CD4-positive, alpha-beta T cell (primary cell): ENCODE measurements at regions not wholly inside any gene's neighbourhood (a gene's known extent, or its start where the extent isn't known, plus 50 kb on each side); places are given as distances from the start of the nearest gene placed in this dataset.

Experiments used
- ATAC-seq: fragments of 200-7000 bp; cut with Tn5 transposase; one replicate; pipeline ENCODE4 v1.10.0; 2022; ENCODE audit warnings: mild to moderate bottlenecking; ENCODE audit not compliant: poor library complexity
- CTCF ChIA-PET: fragments of 350-600 bp; sonication (Branson Sonifier 250); formaldehyde crosslinking; loops from one replicate; lab custom pipeline; 2021; ENCODE audit warnings: antibody characterized with exemption, inconsistent platforms; lab: Charles Lee
- POLR2A ChIA-PET: fragments of 350-600 bp; sonication (Branson Sonifier 250); formaldehyde crosslinking; loops from one replicate; lab custom pipeline; 2021; ENCODE audit warnings: antibody characterized with exemption, inconsistent platforms; lab: Charles Lee
- DNase-seq, 14 experiments: peaks; one replicate each; pipeline ENCODE4 v3.0.0-alpha.2; 2013 to 2020; ENCODE audit warnings: mixed read lengths in 2 of 14
- H3K27ac ChIP-seq, 2 donors: one replicate each; pipeline versions ENCODE4 v1.5.1 to v1.7.0; 2013; ENCODE audit warnings: low read length in 2 of 2, low read depth in 1 of 2, mild to moderate bottlenecking in 1 of 2
- H3K27me3 ChIP-seq, 2 experiments: 1 replicate in 1 of 2; 2 replicates in 1 of 2; pipeline versions ENCODE4 v1.6.1 to v1.7.0; 2013; ENCODE audit warnings: low read length in 2 of 2, control low read depth in 1 of 2, mild to moderate bottlenecking in 1 of 2, moderate library complexity in 1 of 2; ENCODE audit not compliant: insufficient read depth in 2 of 2, control insufficient read depth in 1 of 2
- H3K36me3 ChIP-seq: one replicate; pipeline ENCODE4 v1.6.1; 2013; ENCODE audit warnings: low read length, control low read depth; ENCODE audit not compliant: insufficient read depth
- H3K4me1 ChIP-seq: one replicate; pipeline ENCODE4 v1.6.1; 2013; ENCODE audit warnings: low read length, control low read depth; ENCODE audit not compliant: insufficient read depth
- H3K4me3 ChIP-seq: one replicate; pipeline ENCODE4 v1.5.1; 2013; ENCODE audit warnings: mild to moderate bottlenecking, low read length, moderate library complexity
- H3K9me3 ChIP-seq, 2 experiments: 1 replicate in 1 of 2; 2 replicates in 1 of 2; pipeline versions ENCODE4 v1.6.1 to v1.7.0; 2013; ENCODE audit warnings: low read length in 2 of 2, mild to moderate bottlenecking in 2 of 2, control low read depth in 1 of 2, moderate library complexity in 1 of 2; ENCODE audit not compliant: control insufficient read depth in 1 of 2, insufficient read depth in 1 of 2
- H3K27ac Mint-ChIP-seq: one replicate; pipeline ENCODE4 v1.8.0; 2020; ENCODE audit warnings: mixed read lengths
- H3K27me3 Mint-ChIP-seq: one replicate; pipeline ENCODE4 v1.8.0; 2021; ENCODE audit warnings: mixed read lengths
- H3K36me3 Mint-ChIP-seq: one replicate; pipeline ENCODE4 v1.8.0; 2021; ENCODE audit warnings: low read depth, mixed read lengths
- H3K4me1 Mint-ChIP-seq: one replicate; pipeline ENCODE4 v1.8.0; 2021; ENCODE audit warnings: low read depth, mixed read lengths
- H3K4me3 Mint-ChIP-seq: one replicate; pipeline ENCODE4 v1.8.0; 2020; ENCODE audit warnings: mild to moderate bottlenecking, mixed read lengths
- H3K9me3 Mint-ChIP-seq: one replicate; pipeline ENCODE4 v1.8.0; 2020; ENCODE audit warnings: mixed read lengths
- intact Hi-C, 2 experiments: fragments of 100-400 bp; cut with DNase I in 1 of 2; cut with micrococcal nuclease in 1 of 2; formaldehyde crosslinking; loops; one replicate each; pipeline versions ENCODE4 v1.15.1 to v1.9.0; 2023 to 2025; cut with DNase I, micrococcal nuclease
- TF ChIP-seq, protein P1 (sequence below): fragments of 200-600 bp; IDR thresholded peaks from one replicate; pipeline ENCODE4 v1.8.0; 2022; ENCODE audit warnings: antibody characterized with exemption, mild to moderate bottlenecking

DNA sequence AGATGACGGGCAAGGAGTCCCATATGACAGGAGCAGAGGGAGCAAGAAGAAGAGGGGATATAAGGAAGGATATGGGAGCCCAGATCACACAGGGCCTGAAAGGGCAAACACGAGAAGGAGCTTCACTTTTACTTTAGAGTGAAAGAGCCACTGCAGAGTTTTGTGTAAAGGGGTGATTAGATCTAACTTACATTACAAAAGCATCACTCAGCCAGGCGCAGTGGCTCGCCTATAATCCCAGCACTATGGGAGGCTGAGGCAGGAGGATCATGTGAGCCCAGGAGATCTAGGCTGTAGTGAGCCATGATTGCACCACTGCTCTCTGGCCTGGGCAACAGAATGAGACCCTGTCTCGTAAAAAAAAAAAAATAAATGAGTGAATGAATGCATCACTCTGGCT is 91.1 kb downstream of the MPP7 start:
- no peaks in the 10 kb centered on the region for H3K9me3 Mint-ChIP-seq
- H3K27me3 Mint-ChIP-seq, result no peaks in the 10 kb centered on the region
- CTCF ChIA-PET, result no interaction called here

GRCh38 chr10:28207799-28208198 is 95.1 kb downstream of the MPP7 start:
- H3K27me3 Mint-ChIP-seq, result no peaks in the 10 kb centered on the region
- DNase-seq (no peak), ATAC-seq (no peak)
- no peak overlapping the region for H3K27ac ChIP-seq
- H3K9me3 ChIP-seq, result peaks cover 4 to 7% of the 10 kb centered on the region in 2 experiments
- H3K27me3 ChIP-seq, result no peaks in the 10 kb centered on the region
- H3K4me1 Mint-ChIP-seq, result peaks cover 23% of the 10 kb centered on the region
- H3K9me3 Mint-ChIP-seq, result no peaks in the 10 kb centered on the region
- H3K36me3 ChIP-seq, result peaks cover 17% of the 10 kb centered on the region
- TF ChIP-seq, protein P1, sequence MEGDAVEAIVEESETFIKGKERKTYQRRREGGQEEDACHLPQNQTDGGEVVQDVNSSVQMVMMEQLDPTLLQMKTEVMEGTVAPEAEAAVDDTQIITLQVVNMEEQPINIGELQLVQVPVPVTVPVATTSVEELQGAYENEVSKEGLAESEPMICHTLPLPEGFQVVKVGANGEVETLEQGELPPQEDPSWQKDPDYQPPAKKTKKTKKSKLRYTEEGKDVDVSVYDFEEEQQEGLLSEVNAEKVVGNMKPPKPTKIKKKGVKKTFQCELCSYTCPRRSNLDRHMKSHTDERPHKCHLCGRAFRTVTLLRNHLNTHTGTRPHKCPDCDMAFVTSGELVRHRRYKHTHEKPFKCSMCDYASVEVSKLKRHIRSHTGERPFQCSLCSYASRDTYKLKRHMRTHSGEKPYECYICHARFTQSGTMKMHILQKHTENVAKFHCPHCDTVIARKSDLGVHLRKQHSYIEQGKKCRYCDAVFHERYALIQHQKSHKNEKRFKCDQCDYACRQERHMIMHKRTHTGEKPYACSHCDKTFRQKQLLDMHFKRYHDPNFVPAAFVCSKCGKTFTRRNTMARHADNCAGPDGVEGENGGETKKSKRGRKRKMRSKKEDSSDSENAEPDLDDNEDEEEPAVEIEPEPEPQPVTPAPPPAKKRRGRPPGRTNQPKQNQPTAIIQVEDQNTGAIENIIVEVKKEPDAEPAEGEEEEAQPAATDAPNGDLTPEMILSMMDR, result no peak
- H3K4me3 Mint-ChIP-seq, result no peak overlapping the region
- ChIA-PET POLR2A (no interaction called here), CTCF (no interaction called here)
- intact Hi-C loops, result no loop called here
- H3K36me3 Mint-ChIP-seq, result peaks cover 88% of the 10 kb centered on the region
- no peaks in the 10 kb centered on the region for H3K4me1 ChIP-seq
- H3K27ac Mint-ChIP-seq, result no peak overlapping the region
- H3K4me3 ChIP-seq, result no peak overlapping the region

More for the DNA sequence above, 91.1 kb downstream of the MPP7 start:
- Histone ChIP-seq H3K36me3 (peaks cover 17% of the 10 kb centered on the region), H3K27me3 (no peaks in the 10 kb centered on the region), H3K9me3 (peaks cover 4 to 7% of the 10 kb centered on the region in 2 experiments), H3K4me3 (no peak overlapping the region), H3K27ac (no peak overlapping the region), H3K4me1 (no peaks in the 10 kb centered on the region)
- ATAC-seq (no peak), DNase-seq (no peak)
- intact Hi-C loops, result no loop called here
- Mint-ChIP-seq H3K4me3 (no peak overlapping the region), H3K36me3 (peaks cover 81% of the 10 kb centered on the region), H3K4me1 (peaks cover 20% of the 10 kb centered on the region), H3K27ac (no peak overlapping the region)
- TF ChIP-seq, protein P1, result no peak
- POLR2A ChIA-PET, result no interaction called here

GRCh38 chr10:28202941-28203352 is 99.9 kb downstream of the MPP7 start:
- Mint-ChIP-seq H3K27me3 (no peaks in the 10 kb centered on the region), H3K36me3 (peaks cover 83% of the 10 kb centered on the region), H3K9me3 (no peaks in the 10 kb centered on the region), H3K27ac (no peak overlapping the region), H3K4me1 (peaks cover 10% of the 10 kb centered on the region), H3K4me3 (no peak overlapping the region)
- Histone ChIP-seq H3K4me1 (no peaks in the 10 kb centered on the region), H3K4me3 (no peak overlapping the region), H3K27me3 (no peaks in the 10 kb centered on the region), H3K9me3 (peaks cover 0 to 1% of the 10 kb centered on the region in 2 experiments), H3K36me3 (peaks cover 11% of the 10 kb centered on the region), H3K27ac (no peak overlapping the region)
- CTCF ChIA-PET, result interaction anchor here (0.6 to 1.2 kb wide), 2 partner anchors 39 to 63 kb away, joined by 3 read pairs; no protein-coding TSS in a partner anchor
- DNase-seq (no peak), ATAC-seq (no peak)
- intact Hi-C loops, result no loop called here
- POLR2A ChIA-PET, result no interaction called here
- TF ChIP-seq, protein P1, result no peak
